SU-DHL-6 (cell line): ENCODE measurements at regions not wholly inside any gene's neighbourhood (a gene's known extent, or its start where the extent isn't known, plus 50 kb on each side); places are given as distances from the start of the nearest gene placed in this dataset.

ENCODE experiments used
- H2AFZ ChIP-seq: fragments of 200-600 bp; sonication (generic); 2 replicates; pipeline ENCODE4 v1.6.1; 2014; ENCODE audit warnings: low read depth, mild to moderate bottlenecking, moderate library complexity, mixed read lengths, antibody characterized with exemption, low read length; ENCODE audit not compliant: severe bottlenecking
- H3F3A ChIP-seq: fragments of 200-600 bp; shearing (Covaris generic); 2 replicates; pipeline ENCODE4 v1.6.0; 2016; ENCODE audit warnings: antibody characterized with exemption, mild to moderate bottlenecking; ENCODE audit not compliant: insufficient read depth
- H3K27ac ChIP-seq: fragments of 200-600 bp; sonication (generic); 2 replicates; pipeline ENCODE4 v1.5.1; 2016; ENCODE audit warnings: low read depth, mild to moderate bottlenecking, low read length, moderate library complexity, mixed read lengths
- H3K27me3 ChIP-seq: fragments of 200-600 bp; sonication (generic), shearing (Covaris generic); 2 replicates; pipeline ENCODE4 v1.6.0; 2014; ENCODE audit warnings: mild to moderate bottlenecking, low read length
- H3K36me3 ChIP-seq: fragments of 200-600 bp; sonication (generic); 2 replicates; pipeline ENCODE4 v1.6.1; 2014; ENCODE audit warnings: mild to moderate bottlenecking, low read length, mixed read lengths
- H3K4me2 ChIP-seq: fragments of 300-600, 200-600 bp; shearing (Covaris generic), sonication (generic); 2 replicates; pipeline ENCODE4 v1.6.0; 2014; ENCODE audit warnings: low read length, low read depth, mild to moderate bottlenecking; ENCODE audit not compliant: poor library complexity, severe bottlenecking
- H3K4me3 ChIP-seq: fragments of 200-600 bp; sonication (generic); 2 replicates; pipeline ENCODE4 v1.5.1; 2014; ENCODE audit warnings: antibody characterized with exemption, low read length, mild to moderate bottlenecking, mixed read lengths; ENCODE audit not compliant: insufficient read depth, poor library complexity, severe bottlenecking
- H3K79me2 ChIP-seq: fragments of 200-600 bp; sonication (generic); 2 replicates; pipeline ENCODE4 v1.6.1; 2014; ENCODE audit warnings: mild to moderate bottlenecking, low read length, moderate library complexity; ENCODE audit not compliant: insufficient read depth
- H3K9ac ChIP-seq: fragments of 200-600 bp; sonication (generic); 2 replicates; pipeline ENCODE4 v1.7.0; 2014; ENCODE audit warnings: mild to moderate bottlenecking, low read length
- H3K9me2 ChIP-seq: fragments of 200-600 bp; sonication (generic); replicated peaks from 2 replicates; pipeline ENCODE4 v1.6.1; 2014; ENCODE audit warnings: low read length; ENCODE audit not compliant: insufficient read depth
- H3K9me3 ChIP-seq: fragments of 200-600 bp; sonication (generic); 2 replicates; pipeline ENCODE4 v1.6.1; 2014; ENCODE audit warnings: low read length, mixed read lengths; ENCODE audit not compliant: insufficient read depth
- H4K20me1 ChIP-seq: fragments of 200-600 bp; sonication (generic); 2 replicates; pipeline ENCODE4 v1.6.1; 2014; ENCODE audit warnings: low read depth, mild to moderate bottlenecking, antibody characterized with exemption, low read length, moderate library complexity, mixed read lengths
- EZH2phosphoT487 ChIP-seq: fragments of 200-600 bp; sonication (generic), shearing (Covaris generic); conservative IDR thresholded peaks from 2 replicates; pipeline ENCODE4 v1.6.1; 2018; ENCODE audit warnings: mild to moderate bottlenecking, antibody characterized with exemption, low read length, moderate library complexity, mixed read lengths
- TF ChIP-seq, protein P1 (sequence below): fragments of 200-600 bp; sonication (generic); IDR thresholded peaks from one replicate; pipeline ENCODE4 v1.5.1; 2017; ENCODE audit warnings: antibody characterized with exemption, mild to moderate bottlenecking, low read length, moderate library complexity; ENCODE audit not compliant: insufficient read depth, poor library complexity, severe bottlenecking

DNA sequence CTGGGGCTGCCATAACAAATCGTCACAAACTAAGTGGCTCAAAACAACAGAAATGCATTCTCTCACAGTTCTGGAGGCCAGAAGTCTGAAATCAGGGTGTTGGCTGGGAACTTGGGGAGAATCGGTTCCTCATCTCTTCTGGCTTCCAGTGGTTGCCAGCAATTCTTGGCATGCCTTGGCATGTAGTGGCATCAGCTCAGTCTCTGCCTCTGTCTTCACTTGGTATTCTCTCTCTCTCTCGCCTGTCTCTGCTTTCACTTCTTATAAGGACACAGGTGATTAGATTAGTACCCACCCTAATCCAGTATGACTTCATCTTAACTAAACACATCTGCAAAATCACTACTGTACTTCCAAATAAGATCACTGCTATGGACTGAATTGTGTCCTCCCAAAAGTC lies 695.4 kb upstream of the ID2 start:
- Histone ChIP-seq H3K9ac (no peak overlapping the region), H3K36me3 (no peaks in the 10 kb centered on the region), H3K27ac (no peak overlapping the region), H3K4me3 (no peak overlapping the region), H3K4me2 (no peak overlapping the region), H2AFZ (no peak overlapping the region), H3F3A (no peaks in the 10 kb centered on the region), H3K9me3 (no peaks in the 10 kb centered on the region), H3K9me2 (no peaks in the 10 kb centered on the region), H4K20me1 (no peaks in the 10 kb centered on the region), H3K79me2 (no peaks in the 10 kb centered on the region), H3K27me3 (no peaks in the 10 kb centered on the region)
- TF ChIP-seq, protein P1, sequence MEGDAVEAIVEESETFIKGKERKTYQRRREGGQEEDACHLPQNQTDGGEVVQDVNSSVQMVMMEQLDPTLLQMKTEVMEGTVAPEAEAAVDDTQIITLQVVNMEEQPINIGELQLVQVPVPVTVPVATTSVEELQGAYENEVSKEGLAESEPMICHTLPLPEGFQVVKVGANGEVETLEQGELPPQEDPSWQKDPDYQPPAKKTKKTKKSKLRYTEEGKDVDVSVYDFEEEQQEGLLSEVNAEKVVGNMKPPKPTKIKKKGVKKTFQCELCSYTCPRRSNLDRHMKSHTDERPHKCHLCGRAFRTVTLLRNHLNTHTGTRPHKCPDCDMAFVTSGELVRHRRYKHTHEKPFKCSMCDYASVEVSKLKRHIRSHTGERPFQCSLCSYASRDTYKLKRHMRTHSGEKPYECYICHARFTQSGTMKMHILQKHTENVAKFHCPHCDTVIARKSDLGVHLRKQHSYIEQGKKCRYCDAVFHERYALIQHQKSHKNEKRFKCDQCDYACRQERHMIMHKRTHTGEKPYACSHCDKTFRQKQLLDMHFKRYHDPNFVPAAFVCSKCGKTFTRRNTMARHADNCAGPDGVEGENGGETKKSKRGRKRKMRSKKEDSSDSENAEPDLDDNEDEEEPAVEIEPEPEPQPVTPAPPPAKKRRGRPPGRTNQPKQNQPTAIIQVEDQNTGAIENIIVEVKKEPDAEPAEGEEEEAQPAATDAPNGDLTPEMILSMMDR, result no peak
- TF ChIP-seq EZH2phosphoT487, result no peak

- H4K20me1 ChIP-seq, result no peaks in the 10 kb centered on the region
- no peak for TF ChIP-seq EZH2phosphoT487
- TF ChIP-seq, protein P1, result no peak
- no peak overlapping the region for H3K9ac ChIP-seq
- H3K4me3 ChIP-seq, result no peak overlapping the region
- H3K27me3 ChIP-seq, result no peaks in the 10 kb centered on the region
- H3K9me2 ChIP-seq, result no peaks in the 10 kb centered on the region
- no peaks in the 10 kb centered on the region for H3K36me3 ChIP-seq
- no peak overlapping the region for H3K27ac ChIP-seq
- H3K4me2 ChIP-seq, result no peak overlapping the region
- H3F3A ChIP-seq, result no peaks in the 10 kb centered on the region
- no peak overlapping the region for H2AFZ ChIP-seq
- H3K79me2 ChIP-seq, result no peaks in the 10 kb centered on the region
- H3K9me3 ChIP-seq, result no peaks in the 10 kb centered on the region
Measured at GRCh38 chr2:7987992-7988391, 693.9 kb upstream of the ID2 start.

DNA sequence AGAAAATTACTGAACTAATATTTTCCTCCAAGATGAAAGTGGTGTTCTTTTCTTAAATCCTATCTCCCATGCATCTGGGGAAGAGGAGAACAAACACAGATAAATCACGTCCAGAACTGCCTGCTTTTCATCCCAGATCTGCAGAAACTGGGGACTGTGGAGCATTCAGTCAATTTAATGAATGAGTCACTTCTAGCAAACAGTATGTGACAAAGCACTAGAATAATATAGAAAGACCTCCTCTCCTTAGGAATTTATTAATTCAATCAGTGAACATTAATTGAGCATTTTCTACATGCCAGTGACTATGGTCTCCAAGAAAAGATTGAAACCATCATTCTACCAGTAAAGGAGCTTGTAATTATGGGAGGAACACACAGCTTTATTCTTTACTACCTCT lies 693.4 kb upstream of the ID2 start:
- no peaks in the 10 kb centered on the region for H3K9me2 ChIP-seq
- no peak overlapping the region for H3K4me3 ChIP-seq
- H3K9ac ChIP-seq, result no peak overlapping the region
- H2AFZ ChIP-seq, result no peak overlapping the region
- no peak for TF ChIP-seq EZH2phosphoT487
- TF ChIP-seq, protein P1, result no peak
- no peaks in the 10 kb centered on the region for H3K9me3 ChIP-seq
- no peaks in the 10 kb centered on the region for H4K20me1 ChIP-seq
- no peaks in the 10 kb centered on the region for H3K27me3 ChIP-seq
- no peak overlapping the region for H3K27ac ChIP-seq
- no peak overlapping the region for H3K4me2 ChIP-seq
- no peaks in the 10 kb centered on the region for H3K36me3 ChIP-seq
- H3K79me2 ChIP-seq, result no peaks in the 10 kb centered on the region
- no peaks in the 10 kb centered on the region for H3F3A ChIP-seq

- H3K4me2 ChIP-seq, result no peak overlapping the region
- H2AFZ ChIP-seq, result no peak overlapping the region
- no peaks in the 10 kb centered on the region for H3K79me2 ChIP-seq
- no peaks in the 10 kb centered on the region for H3K27me3 ChIP-seq
- no peak overlapping the region for H3K27ac ChIP-seq
- H3K36me3 ChIP-seq, result no peaks in the 10 kb centered on the region
- no peaks in the 10 kb centered on the region for H3K9me3 ChIP-seq
- H3K9ac ChIP-seq, result no peak overlapping the region
- no peaks in the 10 kb centered on the region for H3K9me2 ChIP-seq
- H3K4me3 ChIP-seq, result no peak overlapping the region
- TF ChIP-seq EZH2phosphoT487, result no peak
- TF ChIP-seq, protein P1, result no peak
- H4K20me1 ChIP-seq, result no peaks in the 10 kb centered on the region
- no peaks in the 10 kb centered on the region for H3F3A ChIP-seq
Measured at GRCh38 chr2:7989823-7990222, 692.0 kb upstream of the ID2 start.
